Endodermal cell (in vitro differentiated cells): ENCODE measurements at regions not wholly inside any gene's neighbourhood (a gene's known extent, or its start where the extent isn't known, plus 50 kb on each side); places are given as distances from the start of the nearest gene placed in this dataset.
A peak's percentile ranks its signal among the peaks of the same experiment; 100 is the strongest.

Experiments used
- DNase-seq: peaks from one replicate; pipeline ENCODE4 v3.0.0-alpha.2; 2017
- H3K27ac ChIP-seq: 2 replicates; pipeline ENCODE4 v1.5.1; 2013; ENCODE audit warnings: mild to moderate bottlenecking, low read depth, low read length, moderate library complexity
- H3K27me3 ChIP-seq: 2 replicates; pipeline ENCODE4 v1.6.1; 2013; ENCODE audit warnings: mild to moderate bottlenecking, low read length, moderate library complexity; ENCODE audit not compliant: insufficient read depth, control insufficient read depth, poor library complexity, severe bottlenecking
- H3K36me3 ChIP-seq: 2 replicates; pipeline ENCODE4 v1.7.0; 2013; ENCODE audit warnings: mild to moderate bottlenecking, low read length, moderate library complexity; ENCODE audit not compliant: control insufficient read depth, insufficient read depth
- H3K4me1 ChIP-seq: one replicate; pipeline ENCODE4 v1.7.0; 2013; ENCODE audit warnings: low read length; ENCODE audit not compliant: control insufficient read depth, insufficient read depth
- H3K4me3 ChIP-seq: 2 replicates; pipeline ENCODE4 v1.5.1; 2013; ENCODE audit warnings: mild to moderate bottlenecking, low read length, moderate library complexity
- H3K9ac ChIP-seq: 2 replicates; pipeline ENCODE4 v1.6.1; 2013; ENCODE audit warnings: mild to moderate bottlenecking, low read length, moderate library complexity; ENCODE audit not compliant: poor library complexity, severe bottlenecking; ENCODE audit errors: extremely low read depth
- H3K9me3 ChIP-seq: 2 replicates; pipeline ENCODE4 v1.6.1; 2013; ENCODE audit warnings: mild to moderate bottlenecking, low read length, moderate library complexity; ENCODE audit not compliant: control insufficient read depth
- H3K27ac Mint-ChIP-seq: 2 replicates; pipeline ENCODE4 v1.8.0; 2020; ENCODE audit warnings: mixed read lengths
- H3K27me3 Mint-ChIP-seq: 2 replicates; pipeline ENCODE4 v1.8.0; 2021; ENCODE audit warnings: mild to moderate bottlenecking, mixed read lengths; ENCODE audit not compliant: insufficient read depth
- H3K36me3 Mint-ChIP-seq: 2 replicates; pipeline ENCODE4 v1.8.0; 2020; ENCODE audit warnings: low read depth, mixed read lengths
- H3K4me1 Mint-ChIP-seq: 2 replicates; pipeline ENCODE4 v1.8.0; 2020; ENCODE audit warnings: mixed read lengths
- H3K4me3 Mint-ChIP-seq: 2 replicates; pipeline ENCODE4 v1.8.0; 2020; ENCODE audit warnings: mild to moderate bottlenecking, moderate library complexity, mixed read lengths
- H3K9me3 Mint-ChIP-seq: 2 replicates; pipeline ENCODE4 v1.8.0; 2020; ENCODE audit warnings: mild to moderate bottlenecking, mixed read lengths
- CTCF ChIP-seq: fragments of 200-600 bp; sonication (generic); conservative IDR thresholded peaks from 2 replicates; pipeline ENCODE4 v1.5.0; 2021; ENCODE audit warnings: antibody characterized with exemption, mild to moderate bottlenecking
- WGBS, 2 experiments: methylation state at CpG; one replicate each; pipeline versions ENCODE4 v1.1.5 to v1.1.7; 2013; ENCODE audit warnings: missing lambda C conversion rate in 2 of 2, mixed read lengths in 1 of 2; ENCODE audit not compliant: insufficient coverage in 1 of 2, insufficient read length in 1 of 2; 5-methylcytosine and 5-hydroxymethylcytosine counted together

- Mint-ChIP-seq H3K27me3 (peaks cover 33% of the 10 kb centered on the region), H3K27ac (peak overlapping the region; percentile 70), H3K4me3 (no peak overlapping the region), H3K36me3 (no peaks in the 10 kb centered on the region), H3K9me3 (no peaks in the 10 kb centered on the region), H3K4me1 (peaks cover 30% of the 10 kb centered on the region)
- no peak overlapping the region for H3K27ac ChIP-seq
- DNase-seq, result no peak
- H3K9ac ChIP-seq, result no peak overlapping the region
- no peaks in the 10 kb centered on the region for H3K36me3 ChIP-seq
- no peak for TF ChIP-seq CTCF
- peak overlapping the region; percentile 3 for H3K4me3 ChIP-seq
- WGBS, 2 experiments, result 71% methylated on average over 1 of the region's 1 CpG; no CpG with 5 or more reads in 1 of the 2 experiments
- peaks cover 19% of the 10 kb centered on the region for H3K27me3 ChIP-seq
- peaks cover 20% of the 10 kb centered on the region for H3K4me1 ChIP-seq
- H3K9me3 ChIP-seq, result no peaks in the 10 kb centered on the region
Measured at GRCh38 chr1:213619026-213619425, 368.7 kb upstream of the PROX1 start.

DNA sequence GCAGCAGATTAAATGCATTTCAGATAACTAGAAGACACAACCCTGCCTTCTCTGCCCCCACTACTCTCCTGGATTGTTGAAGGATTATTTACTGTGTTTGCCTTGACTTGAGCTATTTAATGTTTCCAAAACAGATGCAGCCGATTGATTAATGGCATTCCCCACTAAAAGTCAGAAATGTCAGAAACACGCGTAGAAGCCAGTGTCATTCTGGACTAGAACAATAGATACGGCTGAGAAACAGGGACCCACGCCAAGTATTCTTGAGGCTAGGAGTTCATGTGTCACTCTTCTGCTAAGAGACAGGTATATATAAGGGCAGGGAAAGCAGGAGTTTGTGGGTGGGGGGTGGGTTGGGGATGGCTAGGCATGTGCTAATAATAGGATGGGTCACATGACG lies 366.7 kb upstream of the PROX1 start:
- H3K4me1 Mint-ChIP-seq, result peaks cover 28% of the 10 kb centered on the region
- no peak overlapping the region for H3K9ac ChIP-seq
- peaks cover 17% of the 10 kb centered on the region for H3K27me3 Mint-ChIP-seq
- H3K9me3 Mint-ChIP-seq, result peaks cover 2% of the 10 kb centered on the region
- no peaks in the 10 kb centered on the region for H3K9me3 ChIP-seq
- H3K27ac Mint-ChIP-seq, result no peak overlapping the region
- H3K4me3 Mint-ChIP-seq, result no peak overlapping the region
- no peak overlapping the region for H3K4me3 ChIP-seq
- no peaks in the 10 kb centered on the region for H3K36me3 ChIP-seq
- H3K27me3 ChIP-seq, result peaks cover 9% of the 10 kb centered on the region
- TF ChIP-seq CTCF, result no peak
- no peak overlapping the region for H3K27ac ChIP-seq
- H3K36me3 Mint-ChIP-seq, result no peaks in the 10 kb centered on the region
- peaks cover 20% of the 10 kb centered on the region for H3K4me1 ChIP-seq
- DNase-seq, result no peak
- 90 to 96% methylated on average over 6 of the region's 6 CpGs for WGBS, 2 experiments

GRCh38 chr1:213622365-213623063 lies 365.3 kb upstream of the PROX1 start:
- Mint-ChIP-seq H3K4me3 (no peak overlapping the region), H3K9me3 (peaks cover 10% of the 10 kb centered on the region)

More at GRCh38 chr1:213622365-213623063, 365.3 kb upstream of the PROX1 start:
- Mint-ChIP-seq H3K36me3 (no peaks in the 10 kb centered on the region), H3K27me3 (peaks cover 8% of the 10 kb centered on the region), H3K27ac (no peak overlapping the region), H3K4me1 (peaks cover 26% of the 10 kb centered on the region)
- Histone ChIP-seq H3K36me3 (no peaks in the 10 kb centered on the region), H3K4me1 (peaks cover 20% of the 10 kb centered on the region), H3K27ac (peak overlapping the region; percentile 61), H3K9me3 (no peaks in the 10 kb centered on the region), H3K9ac (no peak overlapping the region), H3K27me3 (peaks cover 8% of the 10 kb centered on the region), H3K4me3 (no peak overlapping the region)
- WGBS, 2 experiments, result 91 to 92% methylated on average over 11 to 19 of the region's 19 CpGs
- no peak for DNase-seq
- no peak for TF ChIP-seq CTCF
